ENCODE measurements at regions not wholly inside any gene's neighbourhood (a gene's known extent, or its start where the extent isn't known, plus 50 kb on each side); places are given as distances from the start of the nearest gene placed in this dataset.

GRCh38 chr12:92389466-92389865 lies 243.8 kb upstream of the BTG1 start:
- no peaks in the 10 kb centered on the region for H3K27me3 ChIP-seq
- no peak for TF ChIP-seq POLR2A (IDR thresholded peaks at IDR 0.05; ENCODE audit: low read depth)
- no peak for TF ChIP-seq EP300 (IDR thresholded peaks at IDR 0.05)
- no peak for TF ChIP-seq CTCF (IDR thresholded peaks at IDR 0.05)
- no peak for TF ChIP-seq POLR2AphosphoS5 (IDR thresholded peaks at IDR 0.05)
- H3K4me1 ChIP-seq: no peaks in the 10 kb centered on the region
- peaks cover 0 to 28% (median 24%) of the 10 kb centered on the region in 4 donors for H3K9me3 ChIP-seq
- WGBS: 53% methylated on average over 2 of the region's 3 CpGs
- H3K27ac ChIP-seq (replicated peaks in 1 of 4): no peak overlapping the region
- intact Hi-C loops (cut with DNase I): no loop called here
- DNase-seq (ENCODE audit: extremely low spot score): peak; percentile 64
- H3K4me3 ChIP-seq: no peak overlapping the region
- no peaks in the 10 kb centered on the region for H3K36me3 ChIP-seq

- no peaks in the 10 kb centered on the region for H3K36me3 ChIP-seq
- DNase-seq (ENCODE audit: extremely low spot score): peak; percentile 26
- no peaks in the 10 kb centered on the region for H3K27me3 ChIP-seq
- H3K9me3 ChIP-seq: peaks cover 0 to 15% (median 12%) of the 10 kb centered on the region in 4 donors
- no peak overlapping the region for H3K4me3 ChIP-seq
- no peaks in the 10 kb centered on the region for H3K4me1 ChIP-seq
- 92% methylated on average over 2 of the region's 2 CpGs for WGBS
- intact Hi-C loops (cut with DNase I): no loop called here
- no peak overlapping the region for H3K27ac ChIP-seq (replicated peaks in 1 of 4)
- TF ChIP-seq POLR2A (IDR thresholded peaks at IDR 0.05; ENCODE audit: low read depth) (no peak), CTCF (IDR thresholded peaks at IDR 0.05) (no peak), POLR2AphosphoS5 (IDR thresholded peaks at IDR 0.05) (no peak), EP300 (IDR thresholded peaks at IDR 0.05) (no peak)
Measured at GRCh38 chr12:92385296-92385695, 239.7 kb upstream of the BTG1 start.

- H3K27ac ChIP-seq (replicated peaks in 1 of 4): no peak overlapping the region
- WGBS: 81% methylated on average over 3 of the region's 3 CpGs
- no peaks in the 10 kb centered on the region for H3K4me1 ChIP-seq
- no peak for TF ChIP-seq POLR2A (IDR thresholded peaks at IDR 0.05; ENCODE audit: low read depth)
- no peak for TF ChIP-seq EP300 (IDR thresholded peaks at IDR 0.05)
- no peak for TF ChIP-seq POLR2AphosphoS5 (IDR thresholded peaks at IDR 0.05)
- no peak for TF ChIP-seq CTCF (IDR thresholded peaks at IDR 0.05)
- H3K4me3 ChIP-seq: no peak overlapping the region
- DNase-seq (ENCODE audit: extremely low spot score): no peak
- H3K9me3 ChIP-seq: peaks cover 0 to 15% (median 12%) of the 10 kb centered on the region in 4 donors
- intact Hi-C loops (cut with DNase I): no loop called here
- no peaks in the 10 kb centered on the region for H3K36me3 ChIP-seq
- H3K27me3 ChIP-seq: no peaks in the 10 kb centered on the region
Measured at GRCh38 chr12:92384571-92384970, 238.9 kb upstream of the BTG1 start.

GRCh38 chr12:92382383-92382878 lies 236.8 kb upstream of the BTG1 start:
- Histone ChIP-seq H3K9me3 (peaks cover 0 to 9% (median 6%) of the 10 kb centered on the region in 4 donors), H3K27me3 (no peaks in the 10 kb centered on the region), H3K36me3 (no peaks in the 10 kb centered on the region), H3K4me1 (no peaks in the 10 kb centered on the region), H3K27ac (replicated peaks in 1 of 4) (no peak overlapping the region), H3K4me3 (no peak overlapping the region)
- DNase-seq (ENCODE audit: extremely low spot score): no peak
- intact Hi-C loops (cut with DNase I): no loop called here
- 89% methylated on average over 3 of the region's 3 CpGs for WGBS
- TF ChIP-seq CTCF (IDR thresholded peaks at IDR 0.05) (no peak), POLR2A (IDR thresholded peaks at IDR 0.05; ENCODE audit: low read depth) (no peak), EP300 (IDR thresholded peaks at IDR 0.05) (no peak)

- Histone ChIP-seq H3K4me3 (no peak overlapping the region), H3K27me3 (no peaks in the 10 kb centered on the region), H3K4me1 (no peaks in the 10 kb centered on the region), H3K9me3 (peaks cover 0 to 4% (median under 1%) of the 10 kb centered on the region in 4 donors), H3K27ac (replicated peaks in 1 of 4) (no peak overlapping the region), H3K36me3 (no peaks in the 10 kb centered on the region)
- no peak for DNase-seq (ENCODE audit: extremely low spot score)
- no peak for TF ChIP-seq POLR2A (IDR thresholded peaks at IDR 0.05; ENCODE audit: low read depth)
- TF ChIP-seq EP300 (IDR thresholded peaks at IDR 0.05): no peak
- TF ChIP-seq CTCF (IDR thresholded peaks at IDR 0.05): no peak
- TF ChIP-seq POLR2AphosphoS5 (IDR thresholded peaks at IDR 0.05): no peak
- intact Hi-C loops (cut with DNase I): no loop called here
Measured at GRCh38 chr12:92381856-92382255, 236.2 kb upstream of the BTG1 start.
